HG03175 (cell line): ENCODE measurements at regions not wholly inside any gene's neighbourhood (a gene's known extent, or its start where the extent isn't known, plus 50 kb on each side); places are given as distances from the start of the nearest gene placed in this dataset.
"Not testable (repeated sequence)": the region's sequence is repeated elsewhere in the genome, so short reads cannot be mapped to it uniquely, and the experiment has no call there.

ENCODE experiments used
- ATAC-seq: cut with Tn5 transposase; IDR thresholded peaks from one replicate; pipeline ENCODE4 v1.9.1; 2021; ENCODE audit warnings: mild to moderate bottlenecking, moderate library complexity; ENCODE audit not compliant: unreplicated experiment

DNA sequence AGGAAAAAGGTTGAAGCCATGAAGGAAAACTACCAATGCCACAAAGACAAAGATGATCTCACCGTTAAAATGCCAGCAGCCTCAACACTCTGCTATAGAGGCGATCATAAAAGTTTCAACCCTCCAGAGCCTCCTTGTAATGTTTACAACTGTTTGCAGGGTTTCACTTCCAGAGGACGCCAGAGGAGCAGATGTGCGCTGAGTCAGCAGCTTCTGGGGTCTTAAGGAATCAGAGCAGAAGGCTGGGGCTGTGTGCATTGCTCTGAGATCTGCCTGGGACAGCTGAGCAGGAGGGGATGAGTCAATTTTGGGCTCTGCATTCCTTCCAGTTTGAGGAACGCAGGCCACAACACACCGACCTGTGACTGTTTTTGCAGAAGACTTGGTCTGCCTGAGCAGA lies 98.3 kb downstream of the TMEM130 start:
- ATAC-seq: peak; percentile 52

GRCh38 chr7:98771941-98772603 lies 97.7 kb downstream of the TMEM130 start:
- ATAC-seq: no peak

- ATAC-seq: no peak
Measured at GRCh38 chr7:98774884-98775283, 94.9 kb downstream of the TMEM130 start.

GRCh38 chr7:98777051-98777450 lies 92.8 kb downstream of the TMEM130 start:
- ATAC-seq: no peak

DNA sequence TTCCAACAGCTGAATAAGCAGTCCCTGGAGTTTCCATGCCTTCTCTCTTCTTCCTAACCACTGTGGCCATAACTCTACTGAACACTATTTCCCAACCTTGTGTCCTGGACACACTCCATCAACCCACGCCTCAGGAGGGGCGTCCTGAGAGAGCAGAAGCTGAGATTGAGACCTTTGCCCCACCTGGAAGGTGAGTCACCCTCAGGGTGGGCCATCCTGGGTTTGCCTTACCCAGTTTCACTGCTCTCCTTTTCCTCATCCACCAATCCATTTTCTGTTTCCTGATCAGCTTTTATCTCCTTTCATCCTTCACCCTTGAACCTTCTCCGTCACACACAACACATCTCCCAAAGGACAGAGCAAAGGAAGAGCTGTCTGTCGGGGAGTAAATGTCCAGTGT lies 91.4 kb downstream of the TMEM130 start:
- ATAC-seq: no peak

DNA sequence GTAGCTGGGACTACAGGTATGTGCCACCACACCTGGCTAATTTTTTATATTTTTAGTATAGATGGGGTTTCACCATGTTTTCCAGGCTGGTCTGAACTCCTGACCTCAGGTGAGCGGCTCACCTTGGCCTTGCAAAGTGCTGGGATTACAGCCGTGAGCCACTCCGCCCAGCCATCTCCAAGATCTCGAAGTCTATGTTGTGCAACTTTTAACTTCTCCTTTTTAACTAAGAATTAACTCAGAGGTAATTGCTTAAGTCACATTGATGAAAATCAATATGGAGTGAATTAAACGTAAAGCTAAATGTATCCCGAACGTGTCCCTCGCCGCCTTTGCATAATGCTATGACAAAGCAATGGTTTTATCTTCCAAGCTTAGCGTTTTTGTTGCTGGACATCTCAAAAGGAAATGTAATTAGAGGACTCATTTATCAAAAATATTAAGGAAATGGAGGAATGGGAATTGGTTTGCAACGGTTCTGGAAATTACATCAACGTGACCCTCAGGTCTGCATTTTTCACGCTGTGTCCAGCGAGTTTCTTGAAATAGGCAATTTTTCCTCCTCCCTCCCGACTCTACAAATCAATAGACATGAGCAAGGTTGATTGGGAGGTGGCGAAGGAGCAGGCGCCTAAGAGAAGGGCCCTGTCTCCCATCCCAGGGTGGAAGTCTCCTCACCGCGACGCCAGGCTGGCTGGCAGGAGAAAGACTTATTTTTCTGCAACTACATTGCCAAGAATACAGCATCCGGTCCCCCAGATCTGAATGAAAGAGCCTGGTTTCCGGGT lies 89.8 kb downstream of the TMEM130 start:
- no peak for ATAC-seq

- no peak for ATAC-seq
Measured at GRCh38 chr7:98784216-98784785, 85.5 kb downstream of the TMEM130 start.

DNA sequence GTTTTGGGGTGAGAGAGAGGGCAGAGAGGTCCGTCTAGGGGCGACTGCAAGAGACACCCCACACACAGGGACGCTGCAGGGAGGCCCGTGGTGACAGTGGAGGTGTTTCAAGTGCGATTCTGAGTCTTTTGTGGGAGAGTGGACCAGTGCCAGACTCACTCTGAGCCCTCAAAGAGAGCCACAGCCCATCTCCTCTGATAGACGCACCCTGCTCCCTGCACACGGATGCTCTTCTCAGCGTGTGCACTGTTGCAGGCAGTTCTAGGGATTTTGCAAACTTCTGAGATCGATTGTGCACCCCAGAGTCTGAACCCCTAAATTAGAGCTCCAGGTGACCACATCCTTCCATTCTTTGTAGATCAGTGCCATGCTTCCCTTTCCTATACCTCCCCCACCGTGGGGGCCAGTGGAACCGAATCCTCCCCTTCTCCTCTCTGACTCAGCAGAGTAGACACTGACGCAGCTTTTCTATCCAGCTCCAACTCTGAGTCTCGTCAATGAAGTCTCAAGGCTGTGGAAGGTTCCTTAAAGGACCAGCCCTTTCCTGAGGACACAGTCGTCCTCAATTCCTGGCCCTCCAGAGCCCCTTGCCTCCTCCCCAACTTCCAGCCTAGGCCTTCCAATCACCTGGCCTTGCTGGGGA lies 83.8 kb downstream of the TMEM130 start:
- ATAC-seq: no peak

GRCh38 chr7:98788966-98789365 lies 80.8 kb downstream of the TMEM130 start:
- no peak for ATAC-seq

DNA sequence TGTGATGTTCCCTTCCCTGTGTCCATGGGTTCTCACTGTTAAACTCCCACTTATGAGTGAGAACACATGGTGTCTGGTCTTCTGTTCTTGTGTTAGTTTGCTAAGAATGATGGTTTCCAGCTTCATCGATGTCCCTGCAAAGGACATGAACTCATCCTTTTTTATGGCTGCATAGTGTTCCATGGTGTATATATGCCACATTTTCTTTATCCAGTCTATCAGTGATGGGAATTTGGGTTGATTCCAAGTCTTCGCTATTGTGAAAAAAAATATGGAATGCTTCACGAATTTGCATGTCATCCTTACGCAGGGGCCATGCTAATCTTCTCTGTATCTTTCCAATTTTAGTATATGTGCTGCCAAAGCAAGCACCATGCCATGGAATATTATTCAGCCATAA lies 75.4 kb downstream of the TMEM130 start:
- not testable (repeated sequence) for ATAC-seq

GRCh38 chr7:98795741-98796493 lies 73.9 kb downstream of the TMEM130 start:
- ATAC-seq: peak; percentile 91
